ENCODE measurements at regions not wholly inside any gene's neighbourhood (a gene's known extent, or its start where the extent isn't known, plus 50 kb on each side); places are given as distances from the start of the nearest gene placed in this dataset.

- TF ChIP-seq TAF1 (IDR thresholded peaks at IDR 0.05; ENCODE audit: low read depth, low read length) (no peak), EZH2 (IDR thresholded peaks at IDR 0.05; ENCODE audit: low read depth, low read length, severe bottlenecking) (no peak), TCF12 (IDR thresholded peaks at IDR 0.05; ENCODE audit: low read depth, low read length) (peak; percentile 92), YY1 (IDR thresholded peaks at IDR 0.05; ENCODE audit: low read depth, low read length) (peak; percentile 27; the same call in 1 of the 2 replicates), CREB1 (IDR thresholded peaks at IDR 0.05) (no peak), SIRT6 (IDR thresholded peaks at IDR 0.05; ENCODE audit: low read length) (no peak), NRF1 (IDR thresholded peaks at IDR 0.05; ENCODE audit: low read depth, low read length) (no peak), FOSL1 (IDR thresholded peaks at IDR 0.05; ENCODE audit: insufficient read depth, low read depth, low read length) (no peak), POU5F1 (IDR thresholded peaks at IDR 0.05; ENCODE audit: low read depth, low read length) (0 out of 2 replicates have a peak, but pooled peaks have one; percentile 2), PHF8 (conservative IDR thresholded peaks at IDR 0.05; ENCODE audit: low read depth, low read length) (no peak), BRCA1 (IDR thresholded peaks at IDR 0.05; ENCODE audit: low read depth, low read length) (no peak), SIN3A (conservative IDR thresholded peaks at IDR 0.05 in 1 of 2, IDR thresholded peaks at IDR 0.05 in 1 of 2; ENCODE audit: low read depth in 1 of 2, low read length in 2 of 2) (peak; percentile 36 to 57; a peak in 1 of 4 replicates), BCL11A (IDR thresholded peaks at IDR 0.05; ENCODE audit: low read depth in 2 of 2, low read length in 2 of 2) (peak in 1 of 2 experiments; percentile 59), RFX5 (IDR thresholded peaks at IDR 0.05; ENCODE audit: borderline replicate concordance, low read depth, low read length) (no peak), SRF (IDR thresholded peaks at IDR 0.05; ENCODE audit: low read depth, low read length) (no peak), KDM5A (IDR thresholded peaks at IDR 0.05; ENCODE audit: low read length) (no peak), RXRA (IDR thresholded peaks at IDR 0.05; ENCODE audit: insufficient read depth, low read depth, low read length) (no peak), E2F6 (IDR thresholded peaks at IDR 0.05) (no peak), KDM1A (IDR thresholded peaks at IDR 0.05; ENCODE audit: borderline replicate concordance, low read length) (no peak), RNF2 (IDR thresholded peaks at IDR 0.05; ENCODE audit: borderline replicate concordance, low read depth, low read length, missing control alignments, poor library complexity, severe bottlenecking) (no peak), SIX5 (IDR thresholded peaks at IDR 0.05; ENCODE audit: low read depth, low read length) (no peak), JUN (IDR thresholded peaks at IDR 0.05; ENCODE audit: low read depth, low read length) (no peak), POLR2AphosphoS5 (IDR thresholded peaks at IDR 0.05; ENCODE audit: low read depth, low read length) (peak; percentile 70), SUZ12 (IDR thresholded peaks at IDR 0.05; ENCODE audit: low read length) (no peak)
Measured at GRCh38 chr7:94223375-94224084, 171.2 kb upstream of the COL1A2 start (continued).

All from H1 (cell line).